B cell (primary cell): ENCODE measurements at regions not wholly inside any gene's neighbourhood (a gene's known extent, or its start where the extent isn't known, plus 50 kb on each side); places are given as distances from the start of the nearest gene placed in this dataset.

Source experiments
- ATAC-seq: fragments of 200-7000 bp; cut with Tn5 transposase; one replicate; pipeline ENCODE4 v1.10.0; 2021; ENCODE audit warnings: low read depth, mild to moderate bottlenecking, moderate number of reproducible peaks, moderate library complexity
- CTCF ChIA-PET: fragments of 350-600 bp; sonication (Branson Sonifier 250); formaldehyde crosslinking; loops from one replicate; lab custom pipeline; 2021; ENCODE audit warnings: antibody characterized with exemption, inconsistent platforms; lab: Charles Lee
- POLR2A ChIA-PET: fragments of 350-600 bp; sonication (Branson Sonifier 250); formaldehyde crosslinking; loops from one replicate; lab custom pipeline; 2021; ENCODE audit warnings: antibody characterized with exemption; lab: Charles Lee
- DNase-seq: peaks from one replicate; pipeline ENCODE4 v3.0.0; 2013
- H2AFZ ChIP-seq: 2 replicates; pipeline ENCODE4 v1.6.1; 2012; ENCODE audit warnings: mild to moderate bottlenecking, low read depth, low read length; ENCODE audit not compliant: insufficient read depth, poor library complexity, severe bottlenecking
- H3K27ac ChIP-seq, 2 donors: 1 replicate in 1 of 2; 2 replicates in 1 of 2; pipeline ENCODE4 v1.5.1; 2012 to 2013; ENCODE audit warnings: low read length in 2 of 2, mild to moderate bottlenecking in 2 of 2, moderate library complexity in 1 of 2
- H3K27me3 ChIP-seq, 4 experiments: fragments of 200-600 bp in 1 of 4; sonication (generic) in 1 of 4; replicated peaks in 1 of 4; 1 replicate in 2 of 4; 2 replicates in 2 of 4; pipeline versions ENCODE4 v1.6.1 to v1.7.0; 2013 to 2016; ENCODE audit warnings: low read length in 3 of 4, mild to moderate bottlenecking in 2 of 4, mixed read lengths in 1 of 4, moderate library complexity in 1 of 4; ENCODE audit not compliant: insufficient read depth in 4 of 4, control insufficient read depth in 3 of 4; ENCODE audit errors: control extremely low read depth in 1 of 4
- H3K36me3 ChIP-seq, 2 experiments: replicated peaks in 1 of 2; 1 replicate in 1 of 2; 2 replicates in 1 of 2; pipeline versions ENCODE4 v1.6.1 to v1.7.1; 2013; ENCODE audit warnings: low read length in 1 of 2; ENCODE audit not compliant: insufficient read depth in 2 of 2, control insufficient read depth in 1 of 2; ENCODE audit errors: control extremely low read depth in 1 of 2, extremely low read depth in 1 of 2
- H3K4me1 ChIP-seq, 2 donors: fragments of 200-600 bp in 1 of 2; sonication (generic) in 1 of 2; 1 replicate in 1 of 2; 2 replicates in 1 of 2; pipeline versions ENCODE4 v1.5.1 to v1.6.1; 2013 to 2017; ENCODE audit warnings: low read length in 2 of 2; ENCODE audit not compliant: control insufficient read depth in 2 of 2, insufficient read depth in 2 of 2
- H3K4me2 ChIP-seq: replicated peaks from 2 replicates; pipeline ENCODE3; 2012; ENCODE audit warnings: mild to moderate bottlenecking, low read depth, low read length; ENCODE audit not compliant: poor library complexity, severe bottlenecking
- H3K4me3 ChIP-seq, 5 experiments: fragments of 200-600 bp in 1 of 5; sonication (generic) in 1 of 5; 1 replicate in 3 of 5; 2 replicates in 2 of 5; pipeline versions ENCODE4 v1.5.1 to v1.7.0; 2011 to 2016; ENCODE audit warnings: low read length in 4 of 5, mild to moderate bottlenecking in 4 of 5, low read depth in 2 of 5, control low read depth in 1 of 5, moderate library complexity in 1 of 5; ENCODE audit not compliant: insufficient read depth in 1 of 5; ENCODE audit errors: control extremely low read depth in 1 of 5, extremely low read depth in 1 of 5
- H3K79me2 ChIP-seq: fragments of 200-600 bp; sonication (generic); one replicate; pipeline ENCODE4 v1.6.0; 2016; ENCODE audit warnings: low read length; ENCODE audit not compliant: control insufficient read depth, insufficient read depth
- H3K9ac ChIP-seq: fragments of 200-600 bp; sonication (generic); 2 replicates; pipeline ENCODE4 v1.6.1; 2017; ENCODE audit warnings: mild to moderate bottlenecking, low read length, moderate library complexity
- H3K9me3 ChIP-seq, 3 donors: one replicate each; pipeline versions ENCODE4 v1.6.1 to v1.7.1; 2013; ENCODE audit warnings: low read length in 2 of 3; ENCODE audit not compliant: control insufficient read depth in 2 of 3, insufficient read depth in 1 of 3; ENCODE audit errors: control extremely low read depth in 1 of 3
- H4K20me1 ChIP-seq: 2 replicates; pipeline ENCODE4 v1.6.0; 2012; ENCODE audit warnings: mild to moderate bottlenecking, low read length; ENCODE audit not compliant: insufficient read depth, control insufficient read depth, poor library complexity, severe bottlenecking
- H3K27ac Mint-ChIP-seq: one replicate; pipeline ENCODE4 v1.8.0; 2021; ENCODE audit warnings: mixed read lengths
- H3K27me3 Mint-ChIP-seq: one replicate; pipeline ENCODE4 v1.8.0; 2021; ENCODE audit warnings: mixed read lengths
- H3K4me1 Mint-ChIP-seq: one replicate; pipeline ENCODE4 v1.8.0; 2021; ENCODE audit warnings: mixed read lengths
- H3K4me3 Mint-ChIP-seq: one replicate; pipeline ENCODE4 v1.8.0; 2021; ENCODE audit warnings: mixed read lengths
- H3K9me3 Mint-ChIP-seq: one replicate; pipeline ENCODE4 v1.8.0; 2022; ENCODE audit warnings: mixed read lengths; ENCODE audit not compliant: insufficient read depth
- EZH2 ChIP-seq: IDR thresholded peaks from 2 replicates; pipeline ENCODE4 v1.6.1; 2012; ENCODE audit warnings: borderline replicate concordance, low read depth, mild to moderate bottlenecking, moderate library complexity, low read length; ENCODE audit not compliant: insufficient read depth, poor library complexity, severe bottlenecking
- WGBS: methylation state at CpG from one replicate; pipeline ENCODE4 v1.1.5; 2013; ENCODE audit warnings: missing lambda C conversion rate; ENCODE audit not compliant: insufficient coverage; 5-methylcytosine and 5-hydroxymethylcytosine counted together
- intact Hi-C: fragments of 100-400 bp; cut with micrococcal nuclease; formaldehyde crosslinking; loops from one replicate; pipeline ENCODE4 v1.10.0; 2022
- TF ChIP-seq, protein P1 (sequence below): fragments of 200-600 bp; IDR thresholded peaks from one replicate; pipeline ENCODE4 v1.8.0; 2022; ENCODE audit warnings: antibody characterized with exemption, mild to moderate bottlenecking

DNA sequence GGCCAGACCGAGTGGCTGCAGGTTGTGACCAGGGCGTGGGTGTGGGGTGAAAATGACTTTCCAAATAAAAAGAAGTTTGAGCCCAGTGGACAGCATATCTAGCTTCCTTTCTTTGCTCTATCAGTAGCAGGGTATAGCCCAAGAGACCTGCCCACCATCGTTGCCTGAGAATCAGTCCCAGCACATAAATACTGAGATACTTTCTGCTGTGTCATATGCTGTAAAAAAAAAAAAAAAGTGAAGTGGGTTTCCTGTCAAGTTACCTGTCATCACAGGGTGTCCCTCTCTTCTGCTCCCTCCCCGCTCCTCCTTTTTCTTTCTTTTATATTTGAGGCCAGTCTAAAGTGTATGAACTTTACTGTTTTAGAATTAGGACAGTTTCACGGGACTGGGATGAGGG lies 330.3 kb upstream of the BOD1L1 start:
- Mint-ChIP-seq H3K9me3 (no peaks in the 10 kb centered on the region), H3K27ac (no peak overlapping the region)
- intact Hi-C loops, result no loop called here

DNA sequence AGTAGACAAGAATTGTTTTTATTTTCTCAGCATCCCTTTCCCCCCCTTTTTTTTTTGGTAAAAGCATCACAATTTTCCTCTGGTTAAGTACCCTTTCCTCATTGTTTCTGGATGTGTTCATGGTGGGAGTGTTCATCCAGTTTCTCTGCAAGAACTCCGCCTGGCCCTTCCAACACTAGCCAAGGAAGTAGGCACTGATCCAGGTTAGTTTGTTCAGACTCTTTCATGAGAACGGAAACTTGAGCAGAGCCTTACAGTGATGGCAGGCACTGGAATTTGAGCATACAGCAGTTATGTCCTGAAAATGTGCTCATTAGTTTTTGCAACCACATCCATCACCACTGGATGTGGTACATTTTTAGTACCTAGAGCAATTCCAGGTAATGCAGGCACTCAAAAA lies 336.1 kb upstream of the BOD1L1 start:
- no peak overlapping the region for H3K27ac ChIP-seq
- no peaks in the 10 kb centered on the region for H3K9me3 ChIP-seq
- H3K36me3 ChIP-seq, result no peaks in the 10 kb centered on the region
- no peak overlapping the region for H3K9ac ChIP-seq
- H3K79me2 ChIP-seq, result no peaks in the 10 kb centered on the region
- H3K27ac Mint-ChIP-seq, result no peak overlapping the region
- H3K4me1 Mint-ChIP-seq, result no peaks in the 10 kb centered on the region
- H3K4me3 ChIP-seq, result no peak overlapping the region
- H2AFZ ChIP-seq, result no peak overlapping the region
- H3K4me1 ChIP-seq, result no peaks in the 10 kb centered on the region
- H3K9me3 Mint-ChIP-seq, result no peaks in the 10 kb centered on the region
- H4K20me1 ChIP-seq, result no peaks in the 10 kb centered on the region
- no CpG with 5 or more reads among the region's 2 CpGs for WGBS
- no peak overlapping the region for H3K4me3 Mint-ChIP-seq
- no peaks in the 10 kb centered on the region for H3K27me3 ChIP-seq
- H3K4me2 ChIP-seq, result no peak overlapping the region
- H3K27me3 Mint-ChIP-seq, result peaks cover 3% of the 10 kb centered on the region
- ChIA-PET CTCF (no interaction called here), POLR2A (no interaction called here)
- DNase-seq (no peak), ATAC-seq (no peak)
- intact Hi-C loops, result no loop called here
- TF ChIP-seq EZH2, result no peak
- TF ChIP-seq, protein P1, sequence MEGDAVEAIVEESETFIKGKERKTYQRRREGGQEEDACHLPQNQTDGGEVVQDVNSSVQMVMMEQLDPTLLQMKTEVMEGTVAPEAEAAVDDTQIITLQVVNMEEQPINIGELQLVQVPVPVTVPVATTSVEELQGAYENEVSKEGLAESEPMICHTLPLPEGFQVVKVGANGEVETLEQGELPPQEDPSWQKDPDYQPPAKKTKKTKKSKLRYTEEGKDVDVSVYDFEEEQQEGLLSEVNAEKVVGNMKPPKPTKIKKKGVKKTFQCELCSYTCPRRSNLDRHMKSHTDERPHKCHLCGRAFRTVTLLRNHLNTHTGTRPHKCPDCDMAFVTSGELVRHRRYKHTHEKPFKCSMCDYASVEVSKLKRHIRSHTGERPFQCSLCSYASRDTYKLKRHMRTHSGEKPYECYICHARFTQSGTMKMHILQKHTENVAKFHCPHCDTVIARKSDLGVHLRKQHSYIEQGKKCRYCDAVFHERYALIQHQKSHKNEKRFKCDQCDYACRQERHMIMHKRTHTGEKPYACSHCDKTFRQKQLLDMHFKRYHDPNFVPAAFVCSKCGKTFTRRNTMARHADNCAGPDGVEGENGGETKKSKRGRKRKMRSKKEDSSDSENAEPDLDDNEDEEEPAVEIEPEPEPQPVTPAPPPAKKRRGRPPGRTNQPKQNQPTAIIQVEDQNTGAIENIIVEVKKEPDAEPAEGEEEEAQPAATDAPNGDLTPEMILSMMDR, result no peak

More for the DNA sequence above, 330.3 kb upstream of the BOD1L1 start:
- WGBS, result 100% methylated on average over 2 of the region's 5 CpGs
- Histone ChIP-seq H3K27me3 (no peaks in the 10 kb centered on the region), H3K36me3 (no peaks in the 10 kb centered on the region), H3K9ac (no peak overlapping the region), H4K20me1 (no peaks in the 10 kb centered on the region), H3K27ac (no peak overlapping the region), H3K4me1 (no peaks in the 10 kb centered on the region), H3K9me3 (no peaks in the 10 kb centered on the region), H2AFZ (no peak overlapping the region), H3K4me3 (no peak overlapping the region), H3K4me2 (no peak overlapping the region), H3K79me2 (no peaks in the 10 kb centered on the region)
- ChIA-PET POLR2A (no interaction called here), CTCF (no interaction called here)
- no peaks in the 10 kb centered on the region for H3K27me3 Mint-ChIP-seq
- no peak for DNase-seq
- no peak overlapping the region for H3K4me3 Mint-ChIP-seq
- H3K4me1 Mint-ChIP-seq, result no peaks in the 10 kb centered on the region
- no peak for TF ChIP-seq EZH2
- TF ChIP-seq, protein P1, result no peak
- ATAC-seq, result no peak
